Mesenchymal stem cell (in vitro differentiated cells and primary cell): ENCODE measurements at regions not wholly inside any gene's neighbourhood (a gene's known extent, or its start where the extent isn't known, plus 50 kb on each side); places are given as distances from the start of the nearest gene placed in this dataset.
A peak's percentile ranks its signal among the peaks of the same experiment; 100 is the strongest.

Experiments used
- DNase-seq: peaks from one replicate; pipeline ENCODE4 v3.0.0-alpha.2; 2013
- H2AFZ ChIP-seq: one replicate; pipeline ENCODE4 v1.6.1; 2013; ENCODE audit warnings: low read depth, mild to moderate bottlenecking, control low read depth, inconsistent platforms, low read length, moderate library complexity
- H2AK5ac ChIP-seq: 2 replicates; pipeline ENCODE4 v1.6.1; 2013; ENCODE audit warnings: low read length, moderate library complexity, mild to moderate bottlenecking, inconsistent platforms; ENCODE audit not compliant: severe bottlenecking
- H2BK120ac ChIP-seq: one replicate; pipeline ENCODE4 v1.6.1; 2013; ENCODE audit warnings: low read depth, mild to moderate bottlenecking, inconsistent platforms, low read length, moderate library complexity
- H2BK12ac ChIP-seq, 2 experiments: one replicate each; pipeline ENCODE4 v1.6.1; 2013; ENCODE audit warnings: inconsistent platforms in 2 of 2, low read length in 2 of 2, mild to moderate bottlenecking in 2 of 2, moderate library complexity in 2 of 2, control low read depth in 1 of 2
- H2BK15ac ChIP-seq: one replicate; pipeline ENCODE4 v1.6.1; 2013; ENCODE audit warnings: mild to moderate bottlenecking, low read depth, inconsistent platforms; ENCODE audit not compliant: poor library complexity, severe bottlenecking
- H2BK5ac ChIP-seq: 2 replicates; pipeline ENCODE4 v1.6.1; 2013; ENCODE audit warnings: low read depth, mild to moderate bottlenecking, low read length, control low read depth, inconsistent platforms; ENCODE audit not compliant: poor library complexity, severe bottlenecking
- H3K14ac ChIP-seq, 2 experiments: one replicate each; pipeline ENCODE4 v1.6.1; 2013; ENCODE audit warnings: inconsistent platforms in 2 of 2, low read length in 2 of 2, control low read depth in 1 of 2, mild to moderate bottlenecking in 1 of 2, moderate library complexity in 1 of 2
- H3K18ac ChIP-seq, 2 experiments: one replicate each; pipeline ENCODE4 v1.6.1; 2013; ENCODE audit warnings: inconsistent platforms in 2 of 2, low read length in 2 of 2, control low read depth in 1 of 2, low read depth in 1 of 2, mild to moderate bottlenecking in 1 of 2
- H3K23ac ChIP-seq, 2 experiments: one replicate each; pipeline ENCODE4 v1.6.1; 2013; ENCODE audit warnings: inconsistent platforms in 2 of 2, low read length in 2 of 2, mild to moderate bottlenecking in 2 of 2, moderate library complexity in 2 of 2, control low read depth in 1 of 2
- H3K27ac ChIP-seq: 2 replicates; pipeline ENCODE4 v1.5.1; 2013; ENCODE audit warnings: mild to moderate bottlenecking, moderate library complexity, low read length, control low read depth, inconsistent platforms; ENCODE audit not compliant: poor library complexity, severe bottlenecking
- H3K27me3 ChIP-seq, 2 experiments: 2 replicates each; pipeline versions ENCODE4 v1.6.1 to v1.7.0; 2013; ENCODE audit warnings: low read length in 2 of 2, mild to moderate bottlenecking in 2 of 2, moderate library complexity in 2 of 2, control low read depth in 1 of 2, inconsistent platforms in 1 of 2; ENCODE audit not compliant: control insufficient read depth in 1 of 2, insufficient read depth in 1 of 2
- H3K36me3 ChIP-seq, 2 experiments: 2 replicates each; pipeline versions ENCODE4 v1.6.1 to v1.7.0; 2013; ENCODE audit warnings: low read length in 2 of 2, control low read depth in 1 of 2, inconsistent platforms in 1 of 2, low read depth in 1 of 2, mild to moderate bottlenecking in 1 of 2; ENCODE audit not compliant: insufficient read depth in 2 of 2, control insufficient read depth in 1 of 2
- H3K4ac ChIP-seq, 2 experiments: one replicate each; pipeline ENCODE4 v1.6.1; 2013; ENCODE audit warnings: inconsistent platforms in 2 of 2, low read length in 2 of 2, mild to moderate bottlenecking in 2 of 2, moderate library complexity in 2 of 2, control low read depth in 1 of 2, low read depth in 1 of 2
- H3K4me1 ChIP-seq: 2 replicates; pipeline ENCODE4 v1.6.1; 2013; ENCODE audit warnings: low read depth, low read length, control low read depth; ENCODE audit not compliant: control insufficient read depth, insufficient read depth
- H3K4me2 ChIP-seq: 2 replicates; pipeline ENCODE4 v1.6.1; 2013; ENCODE audit warnings: low read length, mild to moderate bottlenecking, inconsistent platforms; ENCODE audit not compliant: poor library complexity, severe bottlenecking
- H3K4me3 ChIP-seq, 2 experiments: 2 replicates each; pipeline versions ENCODE4 v1.5.1 to v1.7.0; 2013; ENCODE audit warnings: low read length in 2 of 2, mild to moderate bottlenecking in 2 of 2, control low read depth in 1 of 2, low read depth in 1 of 2; ENCODE audit not compliant: insufficient read depth in 1 of 2
- H3K79me1 ChIP-seq: replicated peaks from 2 replicates; pipeline ENCODE4 v1.6.1; 2013; ENCODE audit warnings: mild to moderate bottlenecking, control low read depth, low read length, inconsistent platforms; ENCODE audit not compliant: poor library complexity, severe bottlenecking
- H3K9ac ChIP-seq: 2 replicates; pipeline ENCODE4 v1.7.0; 2013; ENCODE audit warnings: mild to moderate bottlenecking, low read length, moderate library complexity
- H3K9me3 ChIP-seq: 2 replicates; pipeline ENCODE4 v1.7.0; 2013; ENCODE audit warnings: mild to moderate bottlenecking, low read length; ENCODE audit not compliant: control insufficient read depth
- H4K8ac ChIP-seq: one replicate; pipeline ENCODE4 v1.6.1; 2013; ENCODE audit warnings: inconsistent platforms, mild to moderate bottlenecking, low read length, moderate library complexity
- H4K91ac ChIP-seq: one replicate; pipeline ENCODE4 v1.6.1; 2013; ENCODE audit warnings: mild to moderate bottlenecking, low read length, inconsistent platforms
- WGBS: methylation state at CpG from one replicate; pipeline ENCODE4 v1.1.7; 2013; ENCODE audit warnings: mixed read lengths; 5-methylcytosine and 5-hydroxymethylcytosine counted together

DNA sequence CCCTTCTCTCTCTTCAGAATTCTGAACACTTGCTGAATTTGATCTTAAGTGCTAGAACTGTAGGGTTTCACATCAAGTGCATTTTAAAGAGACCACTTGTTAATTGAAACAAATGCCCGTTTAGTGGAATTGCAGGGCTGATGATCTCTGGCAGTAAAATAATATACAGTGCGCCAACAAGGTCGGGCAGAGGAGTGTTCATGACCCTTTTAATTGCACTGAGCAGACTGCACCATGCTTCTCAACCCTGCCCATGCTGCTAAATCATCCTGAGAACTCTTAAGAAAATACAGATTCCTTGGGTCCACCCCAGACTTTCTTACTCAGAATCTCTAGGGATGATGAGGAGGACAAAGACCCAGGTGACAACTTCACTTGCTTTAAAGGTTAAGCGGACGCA, 73.5 kb downstream of the SC5D start:
- WGBS: 86% methylated on average over 5 of the region's 5 CpGs
- H3K4me2 ChIP-seq: no peak overlapping the region

GRCh38 chr11:121367001-121367843, 74.7 kb downstream of the SC5D start:
- no peaks in the 10 kb centered on the region for H3K36me3 ChIP-seq
- H3K23ac ChIP-seq: no peak overlapping the region
- H3K4ac ChIP-seq: no peak overlapping the region
- no peak overlapping the region for H2BK12ac ChIP-seq
- no peak overlapping the region for H2AK5ac ChIP-seq
- no peak overlapping the region for H2BK15ac ChIP-seq
- H2BK120ac ChIP-seq: no peak overlapping the region
- no peak overlapping the region for H3K9ac ChIP-seq
- no peak overlapping the region for H3K27ac ChIP-seq
- no peak overlapping the region for H3K4me2 ChIP-seq
- no peak overlapping the region for H2AFZ ChIP-seq
- H3K4me1 ChIP-seq: no peaks in the 10 kb centered on the region
- no peak overlapping the region for H4K91ac ChIP-seq
- peaks cover 0 to 55% of the 10 kb centered on the region in 2 experiments for H3K27me3 ChIP-seq
- no peak overlapping the region for H3K14ac ChIP-seq
- H2BK5ac ChIP-seq: no peak overlapping the region
- no peak overlapping the region for H3K18ac ChIP-seq
- no peak overlapping the region for H4K8ac ChIP-seq
- no peaks in the 10 kb centered on the region for H3K9me3 ChIP-seq
- H3K79me1 ChIP-seq: no peaks in the 10 kb centered on the region
- peak overlapping the region in 1 of 2 experiments; percentile 52 for H3K4me3 ChIP-seq
- peak; percentile 57 for DNase-seq
- 46% methylated on average over 7 of the region's 8 CpGs for WGBS

More for the DNA sequence above, 73.5 kb downstream of the SC5D start:
- H3K9me3 ChIP-seq: no peaks in the 10 kb centered on the region
- H3K9ac ChIP-seq: no peak overlapping the region
- no peak overlapping the region for H2BK120ac ChIP-seq
- no peak overlapping the region for H4K91ac ChIP-seq
- no peaks in the 10 kb centered on the region for H3K36me3 ChIP-seq
- H3K14ac ChIP-seq: no peak overlapping the region
- H3K18ac ChIP-seq: no peak overlapping the region
- H4K8ac ChIP-seq: no peak overlapping the region
- H3K4me3 ChIP-seq: no peak overlapping the region
- no peaks in the 10 kb centered on the region for H3K79me1 ChIP-seq
- H3K27ac ChIP-seq: no peak overlapping the region
- peaks cover 0 to 55% of the 10 kb centered on the region in 2 experiments for H3K27me3 ChIP-seq
- no peaks in the 10 kb centered on the region for H3K4me1 ChIP-seq
- no peak overlapping the region for H3K23ac ChIP-seq
- no peak overlapping the region for H2BK5ac ChIP-seq
- H2BK12ac ChIP-seq: no peak overlapping the region
- no peak overlapping the region for H2AFZ ChIP-seq
- DNase-seq: no peak
- no peak overlapping the region for H2AK5ac ChIP-seq
- no peak overlapping the region for H3K4ac ChIP-seq
- H2BK15ac ChIP-seq: peak overlapping the region; percentile 7

GRCh38 chr11:121367844-121368225, 75.3 kb downstream of the SC5D start:
- no peak overlapping the region for H2BK5ac ChIP-seq
- H3K27ac ChIP-seq: no peak overlapping the region
- H2BK12ac ChIP-seq: no peak overlapping the region
- H3K79me1 ChIP-seq: no peaks in the 10 kb centered on the region
- H3K14ac ChIP-seq: no peak overlapping the region
- H3K4me2 ChIP-seq: no peak overlapping the region
- no peaks in the 10 kb centered on the region for H3K9me3 ChIP-seq
- H4K91ac ChIP-seq: no peak overlapping the region
- H2AK5ac ChIP-seq: no peak overlapping the region
- no peak overlapping the region for H2AFZ ChIP-seq
- no peak overlapping the region for H4K8ac ChIP-seq
- H3K18ac ChIP-seq: no peak overlapping the region
- no peaks in the 10 kb centered on the region for H3K36me3 ChIP-seq
- H3K27me3 ChIP-seq: peaks cover 0 to 59% of the 10 kb centered on the region in 2 experiments
- H2BK120ac ChIP-seq: no peak overlapping the region
- peak overlapping the region in 1 of 2 experiments; percentile 52 for H3K4me3 ChIP-seq
- no peak overlapping the region for H3K4ac ChIP-seq
- no peak overlapping the region for H3K23ac ChIP-seq
- H3K4me1 ChIP-seq: no peaks in the 10 kb centered on the region
- H3K9ac ChIP-seq: no peak overlapping the region
- WGBS: 100% methylated on average over 2 of the region's 2 CpGs
- H2BK15ac ChIP-seq: no peak overlapping the region
- DNase-seq: no peak

DNA sequence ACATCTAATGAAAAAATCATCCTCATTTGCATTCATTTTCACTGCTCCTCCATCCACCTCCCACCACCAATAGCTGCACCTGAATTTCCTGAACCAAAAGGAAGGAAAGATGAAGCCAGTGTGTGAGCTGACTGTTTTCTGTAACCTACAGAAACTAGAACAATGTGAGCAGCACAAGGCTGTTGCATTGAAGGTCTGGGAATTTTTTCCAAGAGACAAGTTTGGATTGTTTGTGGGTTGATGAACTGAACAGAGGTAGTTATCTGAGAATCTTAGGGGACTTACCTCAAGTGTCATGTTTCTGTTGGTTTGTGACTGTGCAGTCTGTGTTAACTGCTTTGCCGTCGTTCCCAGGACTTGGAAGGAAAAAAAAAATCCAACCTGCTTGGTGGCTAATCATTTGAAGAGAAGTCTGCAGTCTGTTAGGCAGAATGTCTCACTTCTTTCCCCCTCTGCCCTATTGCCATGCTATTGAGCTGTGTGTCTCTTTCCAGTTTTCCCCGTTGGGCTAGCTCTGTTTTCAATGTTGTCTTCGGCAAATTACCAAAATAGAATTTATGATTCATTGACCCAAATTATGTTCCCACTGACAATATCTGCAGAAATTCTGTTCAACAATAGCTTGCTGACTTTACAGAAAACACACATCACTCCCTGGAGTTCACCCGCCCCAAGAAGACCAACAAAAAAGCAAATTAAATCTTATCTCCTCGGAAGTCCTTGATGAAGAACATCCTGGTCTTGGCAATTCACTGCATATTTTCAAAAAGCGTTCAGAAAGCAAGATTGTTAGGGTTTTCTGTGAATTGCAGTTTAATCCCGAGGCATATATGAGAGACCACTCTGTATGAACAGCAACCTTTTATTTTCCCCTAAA, 76.0 kb downstream of the SC5D start:
- no peak overlapping the region for H3K23ac ChIP-seq
- 42% methylated on average over 8 of the region's 8 CpGs for WGBS
- no peak overlapping the region for H3K4me2 ChIP-seq
- peaks cover 0 to 66% of the 10 kb centered on the region in 2 experiments for H3K27me3 ChIP-seq
- no peak for DNase-seq
- no peak overlapping the region for H3K14ac ChIP-seq
- H3K36me3 ChIP-seq: no peaks in the 10 kb centered on the region
- no peak overlapping the region for H2AFZ ChIP-seq
- no peak overlapping the region for H2BK5ac ChIP-seq
- H2BK15ac ChIP-seq: no peak overlapping the region
- no peaks in the 10 kb centered on the region for H3K79me1 ChIP-seq
- H3K4me3 ChIP-seq: no peak overlapping the region
- H3K9me3 ChIP-seq: no peaks in the 10 kb centered on the region
- no peak overlapping the region for H3K9ac ChIP-seq
- H3K4ac ChIP-seq: no peak overlapping the region
- no peak overlapping the region for H4K8ac ChIP-seq
- no peak overlapping the region for H2BK12ac ChIP-seq
- H3K27ac ChIP-seq: no peak overlapping the region
- H2AK5ac ChIP-seq: no peak overlapping the region
- H3K4me1 ChIP-seq: no peaks in the 10 kb centered on the region
- no peak overlapping the region for H4K91ac ChIP-seq
- H2BK120ac ChIP-seq: no peak overlapping the region
- H3K18ac ChIP-seq: no peak overlapping the region
